H9 (cell line): ENCODE measurements at regions not wholly inside any gene's neighbourhood (a gene's known extent, or its start where the extent isn't known, plus 50 kb on each side); places are given as distances from the start of the nearest gene placed in this dataset.

Experiments used
- DNase-seq: peaks from one replicate; pipeline ENCODE4 v3.0.0-alpha.2; 2017
- H2AFZ ChIP-seq: one replicate; pipeline ENCODE4 v1.6.1; 2013; ENCODE audit warnings: mild to moderate bottlenecking, low read length, control low read depth, moderate library complexity
- H2AK5ac ChIP-seq: 2 replicates; pipeline ENCODE4 v1.6.1; 2013; ENCODE audit warnings: low read length, control low read depth, mixed read lengths; ENCODE audit not compliant: insufficient read length
- H2BK120ac ChIP-seq: one replicate; pipeline ENCODE4 v1.6.1; 2013; ENCODE audit warnings: low read depth, mild to moderate bottlenecking, low read length, control low read depth, inconsistent platforms; ENCODE audit not compliant: poor library complexity, severe bottlenecking
- H2BK12ac ChIP-seq: 2 replicates; pipeline ENCODE4 v1.6.1; 2013; ENCODE audit warnings: low read length, control low read depth, mixed read lengths, low read depth; ENCODE audit not compliant: insufficient read length
- H2BK15ac ChIP-seq: 2 replicates; pipeline ENCODE4 v1.6.1; 2013; ENCODE audit warnings: low read depth, low read length, control low read depth
- H2BK20ac ChIP-seq: one replicate; pipeline ENCODE4 v1.6.1; 2013; ENCODE audit warnings: low read depth, mild to moderate bottlenecking, low read length, control low read depth, inconsistent platforms; ENCODE audit not compliant: poor library complexity, severe bottlenecking
- H2BK5ac ChIP-seq: 2 replicates; pipeline ENCODE4 v1.6.1; 2013; ENCODE audit warnings: low read length, control low read depth, mixed read lengths; ENCODE audit not compliant: insufficient read length
- H3K14ac ChIP-seq: 2 replicates; pipeline ENCODE4 v1.6.1; 2013; ENCODE audit warnings: low read length, control low read depth; ENCODE audit not compliant: insufficient read depth
- H3K18ac ChIP-seq: 2 replicates; pipeline ENCODE4 v1.6.1; 2013; ENCODE audit warnings: low read depth, mild to moderate bottlenecking, mixed read lengths, low read length, control low read depth; ENCODE audit not compliant: insufficient read length
- H3K23ac ChIP-seq: 2 replicates; pipeline ENCODE4 v1.6.1; 2013; ENCODE audit warnings: low read length, control low read depth, mixed read lengths, low read depth; ENCODE audit not compliant: insufficient read length
- H3K23me2 ChIP-seq: 2 replicates; pipeline ENCODE4 v1.6.1; 2013; ENCODE audit warnings: low read depth, mild to moderate bottlenecking, mixed read lengths, low read length, control low read depth; ENCODE audit not compliant: insufficient read length, poor library complexity, severe bottlenecking
- H3K27ac ChIP-seq: 2 replicates; pipeline ENCODE4 v1.5.1; 2013; ENCODE audit warnings: low read length, control low read depth, mixed read lengths, low read depth; ENCODE audit not compliant: insufficient read length
- H3K27me3 ChIP-seq: 2 replicates; pipeline ENCODE4 v1.6.1; 2013; ENCODE audit warnings: low read length, control low read depth, inconsistent platforms; ENCODE audit not compliant: insufficient read depth
- H3K4ac ChIP-seq: 2 replicates; pipeline ENCODE4 v1.6.1; 2013; ENCODE audit warnings: low read depth, mild to moderate bottlenecking, control low read depth, inconsistent platforms, low read length, moderate library complexity
- H3K4me1 ChIP-seq: 2 replicates; pipeline ENCODE4 v1.6.1; 2013; ENCODE audit warnings: low read length, control low read depth, inconsistent platforms; ENCODE audit not compliant: insufficient read depth
- H3K4me2 ChIP-seq: 2 replicates; pipeline ENCODE4 v1.6.1; 2013; ENCODE audit warnings: low read length, control low read depth, mixed read lengths; ENCODE audit not compliant: insufficient read length, insufficient read depth
- H3K56ac ChIP-seq: 2 replicates; pipeline ENCODE4 v1.6.1; 2013; ENCODE audit warnings: low read depth, mild to moderate bottlenecking, mixed read lengths, low read length, control low read depth; ENCODE audit not compliant: insufficient read length
- H3K79me1 ChIP-seq: 2 replicates; pipeline ENCODE4 v1.6.1; 2013; ENCODE audit warnings: low read depth, mild to moderate bottlenecking, moderate library complexity, low read length, control low read depth, inconsistent platforms; ENCODE audit not compliant: insufficient read depth, poor library complexity, severe bottlenecking
- H3K79me2 ChIP-seq: 2 replicates; pipeline ENCODE4 v1.6.1; 2013; ENCODE audit warnings: low read length, control low read depth, inconsistent platforms; ENCODE audit not compliant: insufficient read depth
- H3K9ac ChIP-seq: 2 replicates; pipeline ENCODE4 v1.6.1; 2013; ENCODE audit warnings: low read length, control low read depth, mixed read lengths; ENCODE audit not compliant: insufficient read length; ENCODE audit errors: extremely low read depth
- H3K9me3 ChIP-seq: one replicate; pipeline ENCODE4 v1.6.1; 2013; ENCODE audit warnings: low read depth, low read length, inconsistent platforms; ENCODE audit not compliant: control insufficient read depth
- H3T11ph ChIP-seq: one replicate; pipeline ENCODE4 v1.6.1; 2013; ENCODE audit warnings: mild to moderate bottlenecking, low read length, control low read depth, inconsistent platforms
- H4K20me1 ChIP-seq: one replicate; pipeline ENCODE4 v1.6.1; 2013; ENCODE audit not compliant: control insufficient read depth, insufficient read length, insufficient read depth
- H4K5ac ChIP-seq: 2 replicates; pipeline ENCODE4 v1.6.1; 2013; ENCODE audit warnings: low read depth, mild to moderate bottlenecking, mixed read lengths, low read length, control low read depth; ENCODE audit not compliant: insufficient read length
- H4K8ac ChIP-seq: replicated peaks from 2 replicates; pipeline ENCODE4 v1.6.1; 2013; ENCODE audit warnings: low read length, control low read depth, mixed read lengths, low read depth; ENCODE audit not compliant: insufficient read length
- H4K91ac ChIP-seq: 2 replicates; pipeline ENCODE4 v1.6.1; 2013; ENCODE audit warnings: low read depth, mild to moderate bottlenecking, moderate library complexity, mixed read lengths, low read length, control low read depth; ENCODE audit not compliant: insufficient read length
- H3K27ac Mint-ChIP-seq, 3 experiments: 2 replicates in 2 of 3; 3 replicates in 1 of 3; pipeline ENCODE4 v1.8.0; 2020 to 2021; ENCODE audit warnings: mixed read lengths in 3 of 3, mild to moderate bottlenecking in 1 of 3, moderate library complexity in 1 of 3
- H3K27me3 Mint-ChIP-seq: 2 replicates; pipeline ENCODE4 v1.8.0; 2021; ENCODE audit warnings: low read depth, mild to moderate bottlenecking, moderate library complexity, mixed read lengths
- H3K36me3 Mint-ChIP-seq, 3 experiments: 2 replicates in 2 of 3; 3 replicates in 1 of 3; pipeline ENCODE4 v1.8.0; 2020 to 2021; ENCODE audit warnings: low read depth in 3 of 3, mixed read lengths in 3 of 3; ENCODE audit not compliant: insufficient read depth in 1 of 3
- H3K4me1 Mint-ChIP-seq, 2 experiments: 2 replicates each; pipeline ENCODE4 v1.8.0; 2020; ENCODE audit warnings: mixed read lengths in 2 of 2
- H3K4me3 Mint-ChIP-seq, 2 experiments: 2 replicates in 1 of 2; 3 replicates in 1 of 2; pipeline ENCODE4 v1.8.0; 2020 to 2021; ENCODE audit warnings: mild to moderate bottlenecking in 2 of 2, mixed read lengths in 2 of 2, moderate library complexity in 1 of 2
- H3K9me3 Mint-ChIP-seq, 2 experiments: 2 replicates in 1 of 2; 3 replicates in 1 of 2; pipeline ENCODE4 v1.8.0; 2020; ENCODE audit warnings: mild to moderate bottlenecking in 2 of 2, mixed read lengths in 2 of 2, moderate library complexity in 1 of 2
- WGBS: extraction: QIAGEN DNeasy Blood & Tissue Kit; methylation state at CpG from one replicate; pipeline ENCODE4 v1.1.7; 2013; ENCODE audit warnings: missing lambda C conversion rate, low lambda C conversion rate, mixed read lengths; ENCODE audit not compliant: insufficient read length; ENCODE audit errors: extremely low coverage; 5-methylcytosine and 5-hydroxymethylcytosine counted together
- TF ChIP-seq, protein P1 (sequence below): fragments of 200-600 bp; sonication (generic); conservative IDR thresholded peaks from 3 replicates; pipeline ENCODE4 v1.8.0; 2021; ENCODE audit warnings: antibody characterized with exemption, mild to moderate bottlenecking

- Histone ChIP-seq H3K4me1 (no peaks in the 10 kb centered on the region), H3T11ph (no peak overlapping the region), H3K4ac (no peak overlapping the region), H3K18ac (no peak overlapping the region), H3K23ac (no peak overlapping the region), H3K23me2 (no peaks in the 10 kb centered on the region), H3K27ac (no peak overlapping the region), H2BK12ac (no peak overlapping the region), H2AFZ (no peak overlapping the region), H3K14ac (no peak overlapping the region), H3K79me1 (no peaks in the 10 kb centered on the region), H3K27me3 (no peaks in the 10 kb centered on the region), H4K20me1 (no peaks in the 10 kb centered on the region), H3K9ac (no peak overlapping the region), H2BK15ac (no peak overlapping the region), H4K5ac (no peak overlapping the region), H2BK20ac (no peak overlapping the region), H3K56ac (no peak overlapping the region), H3K4me2 (no peak overlapping the region), H3K9me3 (no peaks in the 10 kb centered on the region), H4K8ac (no peak overlapping the region), H2BK5ac (no peak overlapping the region), H3K79me2 (no peaks in the 10 kb centered on the region), H4K91ac (no peak overlapping the region), H2BK120ac (no peak overlapping the region), H2AK5ac (no peak overlapping the region)
- H3K4me1 Mint-ChIP-seq: peaks cover 2% of the 10 kb centered on the region in 2 experiments; a peak in 2 of 4 replicates
- no peaks in the 10 kb centered on the region; a peak in 1 of 5 replicates for H3K9me3 Mint-ChIP-seq
- H3K4me3 Mint-ChIP-seq: no peak overlapping the region
- TF ChIP-seq, protein P1, sequence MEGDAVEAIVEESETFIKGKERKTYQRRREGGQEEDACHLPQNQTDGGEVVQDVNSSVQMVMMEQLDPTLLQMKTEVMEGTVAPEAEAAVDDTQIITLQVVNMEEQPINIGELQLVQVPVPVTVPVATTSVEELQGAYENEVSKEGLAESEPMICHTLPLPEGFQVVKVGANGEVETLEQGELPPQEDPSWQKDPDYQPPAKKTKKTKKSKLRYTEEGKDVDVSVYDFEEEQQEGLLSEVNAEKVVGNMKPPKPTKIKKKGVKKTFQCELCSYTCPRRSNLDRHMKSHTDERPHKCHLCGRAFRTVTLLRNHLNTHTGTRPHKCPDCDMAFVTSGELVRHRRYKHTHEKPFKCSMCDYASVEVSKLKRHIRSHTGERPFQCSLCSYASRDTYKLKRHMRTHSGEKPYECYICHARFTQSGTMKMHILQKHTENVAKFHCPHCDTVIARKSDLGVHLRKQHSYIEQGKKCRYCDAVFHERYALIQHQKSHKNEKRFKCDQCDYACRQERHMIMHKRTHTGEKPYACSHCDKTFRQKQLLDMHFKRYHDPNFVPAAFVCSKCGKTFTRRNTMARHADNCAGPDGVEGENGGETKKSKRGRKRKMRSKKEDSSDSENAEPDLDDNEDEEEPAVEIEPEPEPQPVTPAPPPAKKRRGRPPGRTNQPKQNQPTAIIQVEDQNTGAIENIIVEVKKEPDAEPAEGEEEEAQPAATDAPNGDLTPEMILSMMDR: no peak
- DNase-seq: no peak
- H3K27ac Mint-ChIP-seq: no peak overlapping the region
- H3K36me3 Mint-ChIP-seq: no peaks in the 10 kb centered on the region
- WGBS: no CpG with 5 or more reads among the region's 5 CpGs
- no peaks in the 10 kb centered on the region for H3K27me3 Mint-ChIP-seq
Measured at GRCh38 chr3:154976072-154976983, 103.8 kb upstream of the MME start.
